ENCODE measurements at regions not wholly inside any gene's neighbourhood (a gene's known extent, or its start where the extent isn't known, plus 50 kb on each side); places are given as distances from the start of the nearest gene placed in this dataset.

DNA sequence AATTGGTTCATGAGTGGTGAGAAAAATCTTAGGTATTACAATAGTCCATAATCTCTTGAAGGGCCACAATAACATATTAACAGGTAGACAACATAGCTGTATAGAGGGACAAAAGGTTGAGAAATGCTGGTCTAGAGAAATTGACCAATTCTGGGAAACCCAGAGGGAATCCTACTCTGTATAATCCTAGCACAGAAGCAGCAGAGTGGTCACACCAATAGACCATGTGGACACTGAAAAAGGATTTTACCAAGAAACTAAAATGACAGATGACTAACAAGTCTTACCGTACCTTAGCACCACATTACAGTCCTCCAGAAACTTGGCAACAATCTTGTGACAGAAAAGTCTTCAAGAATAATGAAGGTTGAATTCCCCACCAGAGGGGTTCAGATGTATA lies 169.1 kb upstream of the PCDH18 start:
- TF ChIP-seq CTCF (IDR thresholded peaks at IDR 0.05; ENCODE audit: low read depth, low read length, missing input control) (no peak), YY1 (IDR thresholded peaks at IDR 0.05) (no peak), FOXA1 (IDR thresholded peaks at IDR 0.05) (no peak), RAD21 (IDR thresholded peaks at IDR 0.05) (no peak), JUND (IDR thresholded peaks at IDR 0.05) (no peak), GABPA (IDR thresholded peaks at IDR 0.05 in 1 of 2, conservative IDR thresholded peaks at IDR 0.05 in 1 of 2) (no peak), SP1 (IDR thresholded peaks at IDR 0.05) (no peak), TAF1 (conservative IDR thresholded peaks at IDR 0.05) (no peak)
- TF ChIP-seq, protein P1, sequence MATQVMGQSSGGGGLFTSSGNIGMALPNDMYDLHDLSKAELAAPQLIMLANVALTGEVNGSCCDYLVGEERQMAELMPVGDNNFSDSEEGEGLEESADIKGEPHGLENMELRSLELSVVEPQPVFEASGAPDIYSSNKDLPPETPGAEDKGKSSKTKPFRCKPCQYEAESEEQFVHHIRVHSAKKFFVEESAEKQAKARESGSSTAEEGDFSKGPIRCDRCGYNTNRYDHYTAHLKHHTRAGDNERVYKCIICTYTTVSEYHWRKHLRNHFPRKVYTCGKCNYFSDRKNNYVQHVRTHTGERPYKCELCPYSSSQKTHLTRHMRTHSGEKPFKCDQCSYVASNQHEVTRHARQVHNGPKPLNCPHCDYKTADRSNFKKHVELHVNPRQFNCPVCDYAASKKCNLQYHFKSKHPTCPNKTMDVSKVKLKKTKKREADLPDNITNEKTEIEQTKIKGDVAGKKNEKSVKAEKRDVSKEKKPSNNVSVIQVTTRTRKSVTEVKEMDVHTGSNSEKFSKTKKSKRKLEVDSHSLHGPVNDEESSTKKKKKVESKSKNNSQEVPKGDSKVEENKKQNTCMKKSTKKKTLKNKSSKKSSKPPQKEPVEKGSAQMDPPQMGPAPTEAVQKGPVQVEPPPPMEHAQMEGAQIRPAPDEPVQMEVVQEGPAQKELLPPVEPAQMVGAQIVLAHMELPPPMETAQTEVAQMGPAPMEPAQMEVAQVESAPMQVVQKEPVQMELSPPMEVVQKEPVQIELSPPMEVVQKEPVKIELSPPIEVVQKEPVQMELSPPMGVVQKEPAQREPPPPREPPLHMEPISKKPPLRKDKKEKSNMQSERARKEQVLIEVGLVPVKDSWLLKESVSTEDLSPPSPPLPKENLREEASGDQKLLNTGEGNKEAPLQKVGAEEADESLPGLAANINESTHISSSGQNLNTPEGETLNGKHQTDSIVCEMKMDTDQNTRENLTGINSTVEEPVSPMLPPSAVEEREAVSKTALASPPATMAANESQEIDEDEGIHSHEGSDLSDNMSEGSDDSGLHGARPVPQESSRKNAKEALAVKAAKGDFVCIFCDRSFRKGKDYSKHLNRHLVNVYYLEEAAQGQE (IDR thresholded peaks at IDR 0.05): no peak
- TF ChIP-seq, protein P2, sequence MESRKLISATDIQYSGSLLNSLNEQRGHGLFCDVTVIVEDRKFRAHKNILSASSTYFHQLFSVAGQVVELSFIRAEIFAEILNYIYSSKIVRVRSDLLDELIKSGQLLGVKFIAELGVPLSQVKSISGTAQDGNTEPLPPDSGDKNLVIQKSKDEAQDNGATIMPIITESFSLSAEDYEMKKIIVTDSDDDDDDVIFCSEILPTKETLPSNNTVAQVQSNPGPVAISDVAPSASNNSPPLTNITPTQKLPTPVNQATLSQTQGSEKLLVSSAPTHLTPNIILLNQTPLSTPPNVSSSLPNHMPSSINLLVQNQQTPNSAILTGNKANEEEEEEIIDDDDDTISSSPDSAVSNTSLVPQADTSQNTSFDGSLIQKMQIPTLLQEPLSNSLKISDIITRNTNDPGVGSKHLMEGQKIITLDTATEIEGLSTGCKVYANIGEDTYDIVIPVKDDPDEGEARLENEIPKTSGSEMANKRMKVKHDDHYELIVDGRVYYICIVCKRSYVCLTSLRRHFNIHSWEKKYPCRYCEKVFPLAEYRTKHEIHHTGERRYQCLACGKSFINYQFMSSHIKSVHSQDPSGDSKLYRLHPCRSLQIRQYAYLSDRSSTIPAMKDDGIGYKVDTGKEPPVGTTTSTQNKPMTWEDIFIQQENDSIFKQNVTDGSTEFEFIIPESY (IDR thresholded peaks at IDR 0.05): no peak
- TF ChIP-seq, protein P3, sequence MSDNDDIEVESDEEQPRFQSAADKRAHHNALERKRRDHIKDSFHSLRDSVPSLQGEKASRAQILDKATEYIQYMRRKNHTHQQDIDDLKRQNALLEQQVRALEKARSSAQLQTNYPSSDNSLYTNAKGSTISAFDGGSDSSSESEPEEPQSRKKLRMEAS (IDR thresholded peaks at IDR 0.05): no peak
- TF ChIP-seq, protein P4, sequence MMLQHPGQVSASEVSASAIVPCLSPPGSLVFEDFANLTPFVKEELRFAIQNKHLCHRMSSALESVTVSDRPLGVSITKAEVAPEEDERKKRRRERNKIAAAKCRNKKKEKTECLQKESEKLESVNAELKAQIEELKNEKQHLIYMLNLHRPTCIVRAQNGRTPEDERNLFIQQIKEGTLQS (IDR thresholded peaks at IDR 0.05): no peak

Data from liver (tissue), 3 donors.